ENCODE measurements at regions not wholly inside any gene's neighbourhood (a gene's known extent, or its start where the extent isn't known, plus 50 kb on each side); places are given as distances from the start of the nearest gene placed in this dataset.

DNA sequence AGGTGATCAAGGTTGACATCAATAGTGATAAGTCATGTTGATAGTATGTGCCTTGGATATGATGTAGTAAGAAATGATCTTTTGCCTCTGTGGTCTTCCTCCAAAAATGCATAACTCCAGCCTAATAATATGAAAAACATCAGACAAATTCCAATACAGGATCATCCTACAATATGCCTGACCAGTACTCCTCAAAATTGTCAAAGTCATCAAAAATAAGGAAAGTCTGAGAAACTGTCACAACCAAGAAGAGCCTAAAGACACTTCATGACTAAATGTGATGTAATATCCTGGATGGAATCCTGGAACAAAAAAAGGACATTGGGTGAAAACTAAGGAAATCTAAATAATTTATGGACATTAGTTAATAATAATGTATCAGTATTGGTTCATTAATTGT lies 50.3 kb upstream of the LCORL start:
- no peaks in the 10 kb centered on the region for H3K27me3 ChIP-seq (ENCODE audit: control insufficient read depth, insufficient read depth, low read length)
- TF ChIP-seq, protein P1, sequence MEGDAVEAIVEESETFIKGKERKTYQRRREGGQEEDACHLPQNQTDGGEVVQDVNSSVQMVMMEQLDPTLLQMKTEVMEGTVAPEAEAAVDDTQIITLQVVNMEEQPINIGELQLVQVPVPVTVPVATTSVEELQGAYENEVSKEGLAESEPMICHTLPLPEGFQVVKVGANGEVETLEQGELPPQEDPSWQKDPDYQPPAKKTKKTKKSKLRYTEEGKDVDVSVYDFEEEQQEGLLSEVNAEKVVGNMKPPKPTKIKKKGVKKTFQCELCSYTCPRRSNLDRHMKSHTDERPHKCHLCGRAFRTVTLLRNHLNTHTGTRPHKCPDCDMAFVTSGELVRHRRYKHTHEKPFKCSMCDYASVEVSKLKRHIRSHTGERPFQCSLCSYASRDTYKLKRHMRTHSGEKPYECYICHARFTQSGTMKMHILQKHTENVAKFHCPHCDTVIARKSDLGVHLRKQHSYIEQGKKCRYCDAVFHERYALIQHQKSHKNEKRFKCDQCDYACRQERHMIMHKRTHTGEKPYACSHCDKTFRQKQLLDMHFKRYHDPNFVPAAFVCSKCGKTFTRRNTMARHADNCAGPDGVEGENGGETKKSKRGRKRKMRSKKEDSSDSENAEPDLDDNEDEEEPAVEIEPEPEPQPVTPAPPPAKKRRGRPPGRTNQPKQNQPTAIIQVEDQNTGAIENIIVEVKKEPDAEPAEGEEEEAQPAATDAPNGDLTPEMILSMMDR (IDR thresholded peaks at IDR 0.05; ENCODE audit: insufficient read depth, low read length, poor library complexity, severe bottlenecking) = no peak
- no peak overlapping the region for H3K4me3 ChIP-seq (ENCODE audit: low read depth, low read length)
- DNase-seq (ENCODE audit: low read depth) = no peak
- H3K36me3 ChIP-seq (ENCODE audit: control insufficient read depth, insufficient read depth, low read length) = no peaks in the 10 kb centered on the region
